IgD-negative memory B cell (primary cell): ENCODE measurements at regions not wholly inside any gene's neighbourhood (a gene's known extent, or its start where the extent isn't known, plus 50 kb on each side); places are given as distances from the start of the nearest gene placed in this dataset.

Experiments used
- H3K27ac Mint-ChIP-seq, 3 donors: one replicate each; pipeline ENCODE4 v1.8.0; 2020 to 2022; ENCODE audit warnings: mild to moderate bottlenecking in 3 of 3, mixed read lengths in 3 of 3, moderate library complexity in 1 of 3
- H3K27me3 Mint-ChIP-seq: one replicate; pipeline ENCODE4 v1.8.0; 2021; ENCODE audit warnings: mixed read lengths
- H3K36me3 Mint-ChIP-seq: one replicate; pipeline ENCODE4 v1.8.0; 2020; ENCODE audit warnings: mild to moderate bottlenecking, mixed read lengths
- H3K4me1 Mint-ChIP-seq, 3 donors: one replicate each; pipeline ENCODE4 v1.8.0; 2020 to 2022; ENCODE audit warnings: mixed read lengths in 3 of 3, mild to moderate bottlenecking in 1 of 3
- H3K4me3 Mint-ChIP-seq, 4 donors: one replicate each; pipeline ENCODE4 v1.8.0; 2020 to 2022; ENCODE audit warnings: mild to moderate bottlenecking in 4 of 4, mixed read lengths in 4 of 4, moderate library complexity in 3 of 4
- H3K9me3 Mint-ChIP-seq, 3 donors: one replicate each; pipeline ENCODE4 v1.8.0; 2020 to 2021; ENCODE audit warnings: mixed read lengths in 3 of 3, mild to moderate bottlenecking in 1 of 3

DNA sequence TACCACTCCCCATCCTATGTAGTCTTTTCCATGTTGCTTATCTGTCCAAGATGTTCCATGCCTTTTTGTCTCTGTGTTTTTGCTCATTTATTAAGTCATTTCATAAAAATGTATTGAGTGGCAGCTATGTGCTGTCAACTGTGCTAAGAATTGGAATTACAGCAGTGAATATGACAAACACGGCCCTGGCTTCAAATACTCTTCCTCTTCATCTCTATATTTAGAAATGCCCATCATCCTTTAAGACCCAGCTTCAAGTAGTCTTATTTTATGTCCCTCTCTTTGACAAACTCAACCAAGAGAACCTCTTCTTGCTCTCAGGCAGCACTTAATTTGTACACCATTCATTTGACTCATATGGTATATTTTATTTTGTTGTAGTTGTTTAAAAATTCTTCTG lies 55.4 kb upstream of the AMOT start:
- Mint-ChIP-seq H3K27me3 (peaks cover 3% of the 10 kb centered on the region), H3K4me3 (no peak overlapping the region), H3K27ac (no peak overlapping the region), H3K36me3 (no peaks in the 10 kb centered on the region), H3K9me3 (peaks cover 0 to 1% (median 0%) of the 10 kb centered on the region in 3 donors), H3K4me1 (no peaks in the 10 kb centered on the region)
